ENCODE measurements at regions not wholly inside any gene's neighbourhood (a gene's known extent, or its start where the extent isn't known, plus 50 kb on each side); places are given as distances from the start of the nearest gene placed in this dataset.

GRCh38 chr13:56773148-56773547 lies 367.6 kb upstream of the PRR20A start:
- POLR2A ChIA-PET, result no interaction called here
- H3K27ac Mint-ChIP-seq, result no peak overlapping the region

GRCh38 chr13:56789527-56789926 lies 351.2 kb upstream of the PRR20A start:
- Mint-ChIP-seq H3K27me3 (ENCODE audit: low read depth) (no peaks in the 10 kb centered on the region), H3K36me3 (no peaks in the 10 kb centered on the region), H3K9me3 (no peaks in the 10 kb centered on the region), H3K4me3 (no peak overlapping the region), H3K4me1 (no peaks in the 10 kb centered on the region), H3K27ac (no peak overlapping the region)
- ATAC-seq (no peak), DNase-seq (ENCODE audit: low spot score) (no peak)
- CTCF ChIA-PET, result no interaction called here
- POLR2A ChIA-PET, result no interaction called here
- no peak for TF ChIP-seq NR2C2 (CRISPR knock-in tag; IDR thresholded peaks at IDR 0.05)
- TF ChIP-seq ATF2 (CRISPR knock-in tag; IDR thresholded peaks at IDR 0.05; ENCODE audit: borderline replicate concordance, low read depth), result no peak
- no peak for TF ChIP-seq JAZF1 (CRISPR knock-in tag; IDR thresholded peaks at IDR 0.05)
- TF ChIP-seq PREB (CRISPR knock-in tag; IDR thresholded peaks at IDR 0.05; ENCODE audit: borderline replicate concordance), result no peak
- no peak for TF ChIP-seq IRF1 (CRISPR knock-in tag; IDR thresholded peaks at IDR 0.05)
- TF ChIP-seq ZNF532 (CRISPR knock-in tag; IDR thresholded peaks at IDR 0.05; ENCODE audit: borderline replicate concordance), result no peak
- TF ChIP-seq ATF3 (CRISPR knock-in tag; conservative IDR thresholded peaks at IDR 0.05), result no peak
- no peak for TF ChIP-seq ZNF121 (CRISPR knock-in tag; IDR thresholded peaks at IDR 0.05)

More at GRCh38 chr13:56773148-56773547, 367.6 kb upstream of the PRR20A start:
- H3K36me3 Mint-ChIP-seq, result no peaks in the 10 kb centered on the region
- H3K9me3 Mint-ChIP-seq, result no peaks in the 10 kb centered on the region
- no peak overlapping the region for H3K4me3 Mint-ChIP-seq
- ATAC-seq (no peak), DNase-seq (ENCODE audit: low spot score) (no peak)
- no peaks in the 10 kb centered on the region for H3K27me3 Mint-ChIP-seq (ENCODE audit: low read depth)
- H3K4me1 Mint-ChIP-seq, result no peaks in the 10 kb centered on the region
- CTCF ChIA-PET, result no interaction called here
- TF ChIP-seq ZNF232 (CRISPR knock-in tag; IDR thresholded peaks at IDR 0.05) (no peak), ZNF512 (CRISPR knock-in tag; IDR thresholded peaks at IDR 0.05; ENCODE audit: borderline replicate concordance) (no peak), E2F5 (CRISPR knock-in tag; IDR thresholded peaks at IDR 0.05) (no peak), SP1 (CRISPR knock-in tag; conservative IDR thresholded peaks at IDR 0.05) (no peak), KAT7 (CRISPR knock-in tag; IDR thresholded peaks at IDR 0.05; ENCODE audit: borderline replicate concordance) (no peak), RELA (CRISPR knock-in tag; IDR thresholded peaks at IDR 0.05; ENCODE audit: borderline replicate concordance) (no peak), ZNF671 (CRISPR knock-in tag; IDR thresholded peaks at IDR 0.05) (no peak), AR (CRISPR knock-in tag; IDR thresholded peaks at IDR 0.05) (no peak), ZNF219 (CRISPR knock-in tag; IDR thresholded peaks at IDR 0.05; ENCODE audit: borderline replicate concordance) (no peak), TEAD1 (CRISPR knock-in tag; IDR thresholded peaks at IDR 0.05) (no peak)
